PC-3 (cell line): ENCODE measurements at regions not wholly inside any gene's neighbourhood (a gene's known extent, or its start where the extent isn't known, plus 50 kb on each side); places are given as distances from the start of the nearest gene placed in this dataset.

ENCODE experiments used
- ATAC-seq: fragments of 200-7000 bp; cut with Tn5 transposase; 2 replicates; pipeline ENCODE4 v1.9.1; 2020; ENCODE audit warnings: mild to moderate bottlenecking, moderate library complexity
- BruUV-seq: library from RNA; stranded (reverse); fragments of 400-500 nt; replicated peaks from 2 replicates; lab custom pipeline; 2021; lab: Mats Ljungman, UMichigan
- CTCF ChIA-PET: fragments of 300-600 bp; sonication (Branson Sonifier 250); formaldehyde crosslinking; loops from one replicate; lab custom pipeline; 2022; ENCODE audit warnings: antibody characterized with exemption; lab: Charles Lee
- POLR2A ChIA-PET: fragments of 300-600 bp; sonication (Branson Sonifier 250); formaldehyde crosslinking; loops from one replicate; lab custom pipeline; 2022; ENCODE audit warnings: antibody characterized with exemption; ENCODE audit not compliant: unreplicated experiment; lab: Charles Lee
- DNase-seq: peaks from one replicate; pipeline ENCODE4 v3.0.0-alpha.2; 2015
- H2AFZ ChIP-seq: fragments of 300-600 bp; sonication (generic); 2 replicates; pipeline ENCODE4 v1.6.0; 2016; ENCODE audit warnings: antibody characterized with exemption, low read length
- H3F3A ChIP-seq: fragments of 300-600 bp; sonication (generic); one replicate; pipeline ENCODE4 v1.6.0; 2017; ENCODE audit warnings: antibody characterized with exemption, low read length, control low read depth, mild to moderate bottlenecking; ENCODE audit not compliant: unreplicated experiment
- H3K27ac ChIP-seq: fragments of 300-600 bp; sonication (generic); 2 replicates; pipeline ENCODE4 v1.5.1; 2016; ENCODE audit warnings: mild to moderate bottlenecking, low read length
- H3K27me3 ChIP-seq: fragments of 300-600 bp; sonication (generic); 2 replicates; pipeline ENCODE4 v1.6.1; 2016; ENCODE audit warnings: low read length, mixed read lengths
- H3K36me3 ChIP-seq: fragments of 300-600 bp; sonication (generic); 2 replicates; pipeline ENCODE4 v1.6.1; 2016; ENCODE audit warnings: low read depth, mixed run types, low read length, mixed read lengths
- H3K4me1 ChIP-seq: fragments of 300-600 bp; sonication (generic); 2 replicates; pipeline ENCODE4 v1.5.1; 2016; ENCODE audit warnings: low read length; ENCODE audit not compliant: insufficient read depth
- H3K4me2 ChIP-seq: fragments of 300-600 bp; sonication (generic); 2 replicates; pipeline ENCODE4 v1.6.0; 2016; ENCODE audit warnings: low read length
- H3K4me3 ChIP-seq: fragments of 300-600 bp; sonication (generic); 2 replicates; pipeline ENCODE4 v1.5.1; 2016; ENCODE audit warnings: mild to moderate bottlenecking, low read length, mixed read lengths
- H3K79me2 ChIP-seq: fragments of 300-600 bp; sonication (generic); 2 replicates; pipeline ENCODE4 v1.6.1; 2017; ENCODE audit warnings: low read length, mixed read lengths
- H3K9ac ChIP-seq: fragments of 300-600 bp; sonication (generic); 2 replicates; pipeline ENCODE4 v1.6.0; 2016; ENCODE audit warnings: mild to moderate bottlenecking, low read length
- H3K9me2 ChIP-seq: fragments of 300-600 bp; sonication (generic); replicated peaks from 2 replicates; pipeline ENCODE4 v1.6.1; 2016; ENCODE audit warnings: mixed run types, low read length, mixed read lengths
- H3K9me3 ChIP-seq: fragments of 300-600 bp; sonication (generic); 2 replicates; pipeline ENCODE4 v1.6.1; 2016; ENCODE audit warnings: low read length, mixed read lengths
- H4K20me1 ChIP-seq: fragments of 300-600 bp; sonication (generic); 2 replicates; pipeline ENCODE4 v1.6.1; 2016; ENCODE audit warnings: low read length, mixed read lengths
- CTCF ChIP-seq: fragments of 300-600 bp; sonication (generic); conservative IDR thresholded peaks from 2 replicates; pipeline ENCODE4 v1.5.1; 2017; ENCODE audit warnings: antibody characterized with exemption, low read depth, mild to moderate bottlenecking, low read length
- EZH2 ChIP-seq: fragments of 300-600 bp; sonication (generic); IDR thresholded peaks from one replicate; pipeline ENCODE4 v1.6.1; 2017; ENCODE audit warnings: antibody characterized with exemption, mild to moderate bottlenecking, low read length; ENCODE audit not compliant: unreplicated experiment
- EZH2phosphoT487 ChIP-seq: fragments of 300-600 bp; sonication (generic); IDR thresholded peaks from 2 replicates; pipeline ENCODE4 v1.6.1; 2018; ENCODE audit warnings: mild to moderate bottlenecking, antibody characterized with exemption, low read length, borderline replicate concordance
- intact Hi-C: fragments of 100-400 bp; cut with micrococcal nuclease; formaldehyde crosslinking; loops from 2 replicates; pipeline ENCODE4 v1.9.0; 2023

- Histone ChIP-seq H3K79me2 (no peaks in the 10 kb centered on the region), H3F3A (no peaks in the 10 kb centered on the region), H3K9ac (no peak overlapping the region), H2AFZ (no peak overlapping the region), H3K27me3 (no peaks in the 10 kb centered on the region), H3K4me2 (no peak overlapping the region), H3K4me3 (no peak overlapping the region), H3K27ac (no peak overlapping the region), H3K4me1 (no peaks in the 10 kb centered on the region), H3K9me2 (no peaks in the 10 kb centered on the region), H4K20me1 (no peaks in the 10 kb centered on the region), H3K9me3 (no peaks in the 10 kb centered on the region), H3K36me3 (no peaks in the 10 kb centered on the region)
- BruUV-seq: no TSS peak
- DNase-seq (no peak), ATAC-seq (no peak)
- intact Hi-C loops: no loop called here
- CTCF ChIA-PET: no interaction called here
- POLR2A ChIA-PET: no interaction called here
- no peak for TF ChIP-seq EZH2phosphoT487
- TF ChIP-seq EZH2: no peak
- TF ChIP-seq CTCF: no peak
Measured at GRCh38 chr15:95368191-95368590, 962.3 kb upstream of the NR2F2 start.

- ChIA-PET CTCF (no interaction called here), POLR2A (no interaction called here)
- no peak for ATAC-seq
- intact Hi-C loops: no loop called here
- Histone ChIP-seq H3K79me2 (no peaks in the 10 kb centered on the region), H3K27me3 (no peaks in the 10 kb centered on the region), H3K9me2 (no peaks in the 10 kb centered on the region), H3F3A (no peaks in the 10 kb centered on the region), H3K9me3 (no peaks in the 10 kb centered on the region), H3K4me2 (no peak overlapping the region), H2AFZ (no peak overlapping the region), H3K4me3 (no peak overlapping the region), H4K20me1 (no peaks in the 10 kb centered on the region), H3K36me3 (no peaks in the 10 kb centered on the region), H3K27ac (no peak overlapping the region), H3K4me1 (no peaks in the 10 kb centered on the region), H3K9ac (no peak overlapping the region)
- DNase-seq: no peak
- no peak for TF ChIP-seq EZH2
- TF ChIP-seq EZH2phosphoT487: no peak
- no peak for TF ChIP-seq CTCF
- no TSS peak for BruUV-seq
Measured at GRCh38 chr15:95368755-95369601, 961.5 kb upstream of the NR2F2 start.

- H3K9me3 ChIP-seq: no peaks in the 10 kb centered on the region
- H3K9ac ChIP-seq: no peak overlapping the region
- TF ChIP-seq EZH2phosphoT487 (no peak), CTCF (no peak), EZH2 (no peak)
- BruUV-seq: no TSS peak
- no peaks in the 10 kb centered on the region for H3K36me3 ChIP-seq
- no peaks in the 10 kb centered on the region for H3K9me2 ChIP-seq
- no peak overlapping the region for H2AFZ ChIP-seq
- no peak for DNase-seq
- no peaks in the 10 kb centered on the region for H4K20me1 ChIP-seq
- no peak overlapping the region for H3K27ac ChIP-seq
- CTCF ChIA-PET: no interaction called here
- H3K4me2 ChIP-seq: no peak overlapping the region
- no peaks in the 10 kb centered on the region for H3K27me3 ChIP-seq
- ATAC-seq: no peak
- H3K4me3 ChIP-seq: no peak overlapping the region
- POLR2A ChIA-PET: no interaction called here
- no peaks in the 10 kb centered on the region for H3F3A ChIP-seq
- H3K4me1 ChIP-seq: no peaks in the 10 kb centered on the region
- intact Hi-C loops: no loop called here
- H3K79me2 ChIP-seq: no peaks in the 10 kb centered on the region
Measured at GRCh38 chr15:95370291-95370690, 960.2 kb upstream of the NR2F2 start.
